GM23338 (cell line): ENCODE measurements at regions not wholly inside any gene's neighbourhood (a gene's known extent, or its start where the extent isn't known, plus 50 kb on each side); places are given as distances from the start of the nearest gene placed in this dataset.

Source experiments
- ATAC-seq: fragments of 200-7000 bp; cut with Tn5 transposase; 3 replicates; pipeline ENCODE4 v1.9.1; 2020
- DNase-seq: peaks from one replicate; pipeline ENCODE4 v3.0.0-alpha.2; 2015; ENCODE audit warnings: low spot score
- H2AFZ ChIP-seq: fragments of 200-600 bp; sonication (generic); 2 replicates; pipeline ENCODE4 v1.8.0; 2016; ENCODE audit warnings: antibody characterized with exemption, mild to moderate bottlenecking, moderate library complexity
- H3F3A ChIP-seq: fragments of 200-600 bp; sonication (generic); replicated peaks from 2 replicates; pipeline ENCODE4 v1.8.0; 2017; ENCODE audit warnings: antibody characterized with exemption, mixed run types, low read depth
- H3K27ac ChIP-seq: fragments of 200-600 bp; sonication (generic); 2 replicates; pipeline ENCODE4 v1.6.1; 2016; ENCODE audit warnings: low read depth
- H3K27me3 ChIP-seq: fragments of 200-600 bp; sonication (generic); 2 replicates; pipeline ENCODE4 v1.8.0; 2016; ENCODE audit warnings: mild to moderate bottlenecking, mixed run types, moderate library complexity; ENCODE audit not compliant: insufficient read depth
- H3K36me3 ChIP-seq: fragments of 200-600 bp; sonication (generic); 2 replicates; pipeline ENCODE4 v1.8.0; 2016; ENCODE audit warnings: mild to moderate bottlenecking; ENCODE audit not compliant: insufficient read depth
- H3K4me1 ChIP-seq: fragments of 200-600 bp; sonication (generic); 2 replicates; pipeline ENCODE4 v1.8.0; 2016; ENCODE audit warnings: mild to moderate bottlenecking, moderate library complexity; ENCODE audit not compliant: insufficient read depth
- H3K4me2 ChIP-seq: fragments of 200-600 bp; sonication (generic); 2 replicates; pipeline ENCODE4 v1.7.1; 2017; ENCODE audit warnings: mixed run types
- H3K4me3 ChIP-seq: fragments of 200-600 bp; sonication (generic); 2 replicates; pipeline ENCODE4 v1.6.1; 2016; ENCODE audit warnings: mixed run types
- H3K79me2 ChIP-seq: fragments of 200-600 bp; sonication (generic); replicated peaks from 2 replicates; pipeline ENCODE4 v1.8.0; 2017; ENCODE audit warnings: mild to moderate bottlenecking; ENCODE audit not compliant: insufficient read depth
- H3K9me2 ChIP-seq: fragments of 200-600 bp; sonication (generic); 2 replicates; pipeline ENCODE4 v1.8.0; 2017; ENCODE audit not compliant: insufficient read depth
- H4K20me1 ChIP-seq: fragments of 200-600 bp; sonication (generic); replicated peaks from 2 replicates; pipeline ENCODE4 v1.8.0; 2017; ENCODE audit warnings: mild to moderate bottlenecking; ENCODE audit not compliant: insufficient read depth
- H3K27ac Mint-ChIP-seq: 2 replicates; pipeline ENCODE4 v1.8.0; 2020; ENCODE audit warnings: inconsistent platforms, mild to moderate bottlenecking, moderate library complexity, mixed read lengths
- H3K27me3 Mint-ChIP-seq: 3 replicates; pipeline ENCODE4 v1.8.0; 2022; ENCODE audit warnings: low read depth, mild to moderate bottlenecking, moderate library complexity, mixed read lengths, inconsistent platforms; ENCODE audit not compliant: insufficient read depth, poor library complexity
- H3K36me3 Mint-ChIP-seq: 3 replicates; pipeline ENCODE4 v1.8.0; 2021; ENCODE audit warnings: low read depth, mild to moderate bottlenecking, inconsistent platforms, moderate library complexity, mixed read lengths
- H3K4me1 Mint-ChIP-seq: 3 replicates; pipeline ENCODE4 v1.8.0; 2020; ENCODE audit warnings: mild to moderate bottlenecking, inconsistent platforms, mixed read lengths
- H3K4me3 Mint-ChIP-seq: 3 replicates; pipeline ENCODE4 v1.8.0; 2021; ENCODE audit warnings: moderate library complexity, mild to moderate bottlenecking, inconsistent platforms, mixed read lengths
- H3K9me3 Mint-ChIP-seq: 3 replicates; pipeline ENCODE4 v1.8.0; 2020; ENCODE audit warnings: moderate library complexity, mild to moderate bottlenecking, inconsistent platforms, mixed read lengths
- CREB1 ChIP-seq: fragments of 250-450 bp; sonication (Bioruptor Pico); IDR thresholded peaks from 2 replicates; pipeline ENCODE4 v1.5.0; 2020; ENCODE audit warnings: low read depth, mild to moderate bottlenecking, moderate library complexity
- CTCF ChIP-seq, 2 experiments: fragments of 200-600 bp in 1 of 2; sonication (generic) in 1 of 2; conservative IDR thresholded peaks; 2 replicates each; pipeline versions ENCODE4 v1.5.1 to v1.6.1; 2016 to 2017; ENCODE audit warnings: antibody characterized with exemption in 2 of 2, low read depth in 2 of 2, mild to moderate bottlenecking in 2 of 2, moderate library complexity in 1 of 2
- ETS1 ChIP-seq: IDR thresholded peaks from 2 replicates; pipeline ENCODE4 v1.6.1; 2016; ENCODE audit warnings: antibody characterized with exemption
- EZH2 ChIP-seq: fragments of 200-600 bp; sonication (generic); IDR thresholded peaks from one replicate; pipeline ENCODE4 v1.8.0; 2017; ENCODE audit warnings: antibody characterized with exemption, mild to moderate bottlenecking, low read depth; ENCODE audit not compliant: unreplicated experiment
- EZH2phosphoT487 ChIP-seq: fragments of 200-600 bp; sonication (generic); IDR thresholded peaks from one replicate; pipeline ENCODE4 v1.8.1; 2018; ENCODE audit warnings: antibody characterized with exemption; ENCODE audit not compliant: unreplicated experiment
- JUNB ChIP-seq: IDR thresholded peaks from one replicate; pipeline ENCODE4 v1.6.1; 2016; ENCODE audit warnings: antibody characterized with exemption; ENCODE audit not compliant: unreplicated experiment
- NANOG ChIP-seq: IDR thresholded peaks from 2 replicates; pipeline ENCODE4 v1.6.1; 2016; ENCODE audit warnings: antibody characterized with exemption, borderline replicate concordance
- POLR2AphosphoS5 ChIP-seq: IDR thresholded peaks from 2 replicates; pipeline ENCODE4 v1.6.1; 2016; ENCODE audit warnings: antibody characterized with exemption, low read depth
- REST ChIP-seq: IDR thresholded peaks from one replicate; pipeline ENCODE4 v1.6.1; 2018; ENCODE audit warnings: antibody characterized with exemption; ENCODE audit not compliant: unreplicated experiment
- STAT1 ChIP-seq: IDR thresholded peaks from one replicate; pipeline ENCODE4 v1.6.1; 2016; ENCODE audit warnings: antibody characterized with exemption; ENCODE audit not compliant: unreplicated experiment
- ZNF114 ChIP-seq: fragments of 250-450 bp; sonication (Bioruptor Pico); IDR thresholded peaks from 2 replicates; pipeline ENCODE4 v1.5.0; 2020; ENCODE audit warnings: mild to moderate bottlenecking, moderate library complexity
- ZNF331 ChIP-seq: fragments of 250-450 bp; sonication (Bioruptor Pico); IDR thresholded peaks from 2 replicates; pipeline ENCODE4 v1.5.0; 2020; ENCODE audit warnings: low read depth, mild to moderate bottlenecking, moderate library complexity
- ZNF462 ChIP-seq: fragments of 250-450 bp; sonication (Bioruptor Pico); IDR thresholded peaks from 2 replicates; pipeline ENCODE4 v1.5.0; 2020; ENCODE audit warnings: mild to moderate bottlenecking, moderate library complexity

- TF ChIP-seq CREB1 (CRISPR knock-in tag) (no peak), JUNB (no peak), CTCF (conservative IDR thresholded peaks at IDR 0.05; ENCODE audit: low read depth in 2 of 2) (no peak), STAT1 (no peak), POLR2AphosphoS5 (no peak), ZNF462 (CRISPR knock-in tag) (no peak), REST (no peak), EZH2 (no peak), ZNF331 (no peak), NANOG (no peak), ETS1 (no peak), ZNF114 (no peak), EZH2phosphoT487 (no peak)
- H3K27ac ChIP-seq, result no peak overlapping the region
- no peaks in the 10 kb centered on the region for H3K79me2 ChIP-seq
- H3K9me2 ChIP-seq, result peaks cover 13% of the 10 kb centered on the region
- no peak overlapping the region for H3K4me3 Mint-ChIP-seq
- no peaks in the 10 kb centered on the region for H3K36me3 ChIP-seq
- H3K27me3 Mint-ChIP-seq, result no peaks in the 10 kb centered on the region
- no peaks in the 10 kb centered on the region for H3K4me1 ChIP-seq
- H2AFZ ChIP-seq, result no peak overlapping the region; the same call in 1 of the 2 replicates
- H3K4me3 ChIP-seq, result no peak overlapping the region
- H3K27me3 ChIP-seq, result no peaks in the 10 kb centered on the region
- ATAC-seq (no peak), DNase-seq (no peak)
- no peaks in the 10 kb centered on the region for H3F3A ChIP-seq
- H3K4me1 Mint-ChIP-seq, result no peaks in the 10 kb centered on the region
- no peak overlapping the region for H3K4me2 ChIP-seq
- no peaks in the 10 kb centered on the region for H4K20me1 ChIP-seq
- no peaks in the 10 kb centered on the region for H3K9me3 Mint-ChIP-seq
- H3K36me3 Mint-ChIP-seq, result no peaks in the 10 kb centered on the region
- no peak overlapping the region for H3K27ac Mint-ChIP-seq
Measured at GRCh38 chr4:72974694-72975487, 94.6 kb downstream of the COX18 start.
